ENCODE measurements at regions not wholly inside any gene's neighbourhood (a gene's known extent, or its start where the extent isn't known, plus 50 kb on each side); places are given as distances from the start of the nearest gene placed in this dataset.
"Not testable (repeated sequence)": the region's sequence is repeated elsewhere in the genome, so short reads cannot be mapped to it uniquely, and the experiment has no call there.

- Histone ChIP-seq H3K4me1 (ENCODE audit: insufficient read depth, low read length) (no peaks in the 10 kb centered on the region), H3K9me3 (ENCODE audit: insufficient read depth, low read depth, low read length) (no peaks in the 10 kb centered on the region), H2AFZ (ENCODE audit: low read depth, low read length) (no peak overlapping the region), H3K4me2 (ENCODE audit: low read length) (no peak overlapping the region), H3K27me3 (ENCODE audit: insufficient read depth, low read length) (no peaks in the 10 kb centered on the region), H3K4me3 (ENCODE audit: insufficient read depth, low read depth, low read length) (no peak overlapping the region), H3K79me2 (ENCODE audit: insufficient read depth, low read length) (no peaks in the 10 kb centered on the region), H3K36me3 (ENCODE audit: insufficient read depth, low read length) (no peaks in the 10 kb centered on the region), H4K20me1 (ENCODE audit: insufficient read depth, low read length) (no peaks in the 10 kb centered on the region), H3K9ac (ENCODE audit: low read length) (no peak overlapping the region), H3K27ac (ENCODE audit: low read depth, low read length) (no peak overlapping the region)
- H3K27ac Mint-ChIP-seq (ENCODE audit: unreplicated experiment) = no peak overlapping the region
- peaks cover 4% of the 10 kb centered on the region for H3K9me3 Mint-ChIP-seq (ENCODE audit: unreplicated experiment)
- DNase-seq (ENCODE audit: low read depth) (no peak), FAIRE-seq (no peak)
- H3K36me3 Mint-ChIP-seq (ENCODE audit: low read depth, unreplicated experiment) = no peaks in the 10 kb centered on the region
- no peak overlapping the region for H3K4me3 Mint-ChIP-seq (ENCODE audit: unreplicated experiment)
- H3K4me1 Mint-ChIP-seq (ENCODE audit: low read depth, unreplicated experiment) = peaks cover 2% of the 10 kb centered on the region
- no peak for TF ChIP-seq EZH2 (IDR thresholded peaks at IDR 0.05; ENCODE audit: insufficient read depth, low read length)
- no peak for TF ChIP-seq CTCF (IDR thresholded peaks at IDR 0.05; ENCODE audit: insufficient read depth, low read depth, low read length)
- H3K27me3 Mint-ChIP-seq (ENCODE audit: low read depth, unreplicated experiment) = no peaks in the 10 kb centered on the region
These were observed 442.7 kb downstream of the BTG1 start for GRCh38 chr12:91702843-91703425.

- H3K4me2 ChIP-seq (ENCODE audit: low read length) = no peak overlapping the region
- DNase-seq (ENCODE audit: low read depth) (no peak), FAIRE-seq (no peak)
- H3K27ac ChIP-seq (ENCODE audit: low read depth, low read length) = no peak overlapping the region
- H3K27me3 ChIP-seq (ENCODE audit: insufficient read depth, low read length) = no peaks in the 10 kb centered on the region
- H3K9me3 ChIP-seq (ENCODE audit: insufficient read depth, low read depth, low read length) = no peaks in the 10 kb centered on the region
- Mint-ChIP-seq H3K36me3 (ENCODE audit: low read depth, unreplicated experiment) (no peaks in the 10 kb centered on the region), H3K27me3 (ENCODE audit: low read depth, unreplicated experiment) (no peaks in the 10 kb centered on the region), H3K27ac (ENCODE audit: unreplicated experiment) (no peak overlapping the region), H3K4me3 (ENCODE audit: unreplicated experiment) (no peak overlapping the region), H3K9me3 (ENCODE audit: unreplicated experiment) (peaks cover 4% of the 10 kb centered on the region), H3K4me1 (ENCODE audit: low read depth, unreplicated experiment) (no peaks in the 10 kb centered on the region)
- H2AFZ ChIP-seq (ENCODE audit: low read depth, low read length) = no peak overlapping the region
- no peaks in the 10 kb centered on the region for H3K36me3 ChIP-seq (ENCODE audit: insufficient read depth, low read length)
- H3K4me3 ChIP-seq (ENCODE audit: insufficient read depth, low read depth, low read length) = no peak overlapping the region
- H4K20me1 ChIP-seq (ENCODE audit: insufficient read depth, low read length) = no peaks in the 10 kb centered on the region
- TF ChIP-seq CTCF (IDR thresholded peaks at IDR 0.05; ENCODE audit: insufficient read depth, low read depth, low read length) (no peak), EZH2 (IDR thresholded peaks at IDR 0.05; ENCODE audit: insufficient read depth, low read length) (no peak)
- H3K4me1 ChIP-seq (ENCODE audit: insufficient read depth, low read length) = no peaks in the 10 kb centered on the region
- H3K9ac ChIP-seq (ENCODE audit: low read length) = no peak overlapping the region
- H3K79me2 ChIP-seq (ENCODE audit: insufficient read depth, low read length) = no peaks in the 10 kb centered on the region
These were observed 449.7 kb downstream of the BTG1 start for GRCh38 chr12:91695964-91696363.

GRCh38 chr12:91695406-91695805, 450.2 kb downstream of the BTG1 start:
- not testable (repeated sequence) for H3K27me3 Mint-ChIP-seq (ENCODE audit: low read depth, unreplicated experiment); H4K20me1 ChIP-seq (ENCODE audit: insufficient read depth, low read length); H3K79me2 ChIP-seq (ENCODE audit: insufficient read depth, low read length); H3K4me3 Mint-ChIP-seq (ENCODE audit: unreplicated experiment); H3K9me3 Mint-ChIP-seq (ENCODE audit: unreplicated experiment); H3K4me3 ChIP-seq (ENCODE audit: insufficient read depth, low read depth, low read length); H3K27ac ChIP-seq (ENCODE audit: low read depth, low read length); H3K9me3 ChIP-seq (ENCODE audit: insufficient read depth, low read depth, low read length); H3K36me3 ChIP-seq (ENCODE audit: insufficient read depth, low read length); H3K27ac Mint-ChIP-seq (ENCODE audit: unreplicated experiment); H3K4me2 ChIP-seq (ENCODE audit: low read length); H3K27me3 ChIP-seq (ENCODE audit: insufficient read depth, low read length); FAIRE-seq; H3K4me1 ChIP-seq (ENCODE audit: insufficient read depth, low read length); H3K9ac ChIP-seq (ENCODE audit: low read length); H3K4me1 Mint-ChIP-seq (ENCODE audit: low read depth, unreplicated experiment); H3K36me3 Mint-ChIP-seq (ENCODE audit: low read depth, unreplicated experiment); H2AFZ ChIP-seq (ENCODE audit: low read depth, low read length); DNase-seq (ENCODE audit: low read depth)
